GM12875 (cell line): ENCODE measurements at regions not wholly inside any gene's neighbourhood (a gene's known extent, or its start where the extent isn't known, plus 50 kb on each side); places are given as distances from the start of the nearest gene placed in this dataset.

ENCODE experiments used
- H3K4me3 ChIP-seq: one replicate; pipeline ENCODE4 v1.5.1; 2011; ENCODE audit warnings: low read depth, low read length, control low read depth
- CTCF ChIP-seq: IDR thresholded peaks from 2 replicates; pipeline ENCODE4 v1.5.1; 2011; ENCODE audit warnings: low read depth, mild to moderate bottlenecking, control low read depth, inconsistent platforms, low read length, moderate library complexity, borderline replicate concordance; ENCODE audit not compliant: insufficient read depth

DNA sequence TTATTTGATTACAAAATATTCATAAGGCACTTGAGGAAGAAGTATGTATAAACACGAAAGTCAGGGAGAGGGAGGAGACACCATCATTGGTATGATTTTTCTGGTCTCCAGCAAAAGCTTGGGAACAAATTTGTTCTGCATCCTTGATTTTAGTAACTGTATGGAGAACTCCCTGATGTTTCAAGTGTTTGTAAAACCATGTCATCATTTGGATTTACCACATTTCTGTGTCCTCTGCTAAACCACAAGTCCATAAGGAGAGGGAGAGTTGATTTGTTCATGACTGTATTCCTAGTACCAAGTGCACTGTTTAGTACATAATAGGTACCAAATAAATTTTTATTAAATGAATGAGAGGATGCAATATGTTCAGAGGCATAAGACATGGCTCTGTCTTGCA is 181.1 kb downstream of the BTG1 start:
- no peak for TF ChIP-seq CTCF
- H3K4me3 ChIP-seq, result no peak overlapping the region

- H3K4me3 ChIP-seq, result no peak overlapping the region
- no peak for TF ChIP-seq CTCF
Observed at GRCh38 chr12:91959220-91959619, 186.4 kb downstream of the BTG1 start.

GRCh38 chr12:91958816-91959215 is 186.8 kb downstream of the BTG1 start:
- H3K4me3 ChIP-seq, result no peak overlapping the region
- TF ChIP-seq CTCF, result no peak

GRCh38 chr12:91954747-91955146 is 190.9 kb downstream of the BTG1 start:
- H3K4me3 ChIP-seq, result no peak overlapping the region
- no peak for TF ChIP-seq CTCF

DNA sequence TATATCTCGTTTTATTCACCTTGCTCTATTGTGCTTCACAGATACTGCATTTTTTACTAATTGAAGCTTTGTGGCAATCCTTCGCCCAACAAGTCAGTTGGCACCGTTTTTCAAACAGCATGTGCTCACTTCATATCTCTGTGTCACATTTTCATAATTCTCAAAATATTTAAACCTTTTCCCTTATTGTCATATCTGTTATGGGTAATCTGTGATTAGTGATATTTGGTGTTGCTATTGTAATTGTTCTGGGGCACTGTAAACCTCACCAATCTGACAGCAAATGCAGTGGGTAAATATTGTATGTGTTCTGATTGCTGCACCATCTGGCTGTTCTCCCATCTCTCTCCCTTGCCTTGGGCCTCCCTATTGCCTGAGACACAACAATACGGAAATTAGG is 191.3 kb downstream of the BTG1 start:
- TF ChIP-seq CTCF, result no peak
- H3K4me3 ChIP-seq, result no peak overlapping the region

GRCh38 chr12:91952916-91953315 is 192.7 kb downstream of the BTG1 start:
- no peak overlapping the region for H3K4me3 ChIP-seq
- TF ChIP-seq CTCF, result no peak

GRCh38 chr12:91951571-91951970 is 194.1 kb downstream of the BTG1 start:
- no peak overlapping the region for H3K4me3 ChIP-seq
- TF ChIP-seq CTCF, result no peak
